ENCODE measurements at regions not wholly inside any gene's neighbourhood (a gene's known extent, or its start where the extent isn't known, plus 50 kb on each side); places are given as distances from the start of the nearest gene placed in this dataset.
"Not testable (repeated sequence)": the region's sequence is repeated elsewhere in the genome, so short reads cannot be mapped to it uniquely, and the experiment has no call there.

DNA sequence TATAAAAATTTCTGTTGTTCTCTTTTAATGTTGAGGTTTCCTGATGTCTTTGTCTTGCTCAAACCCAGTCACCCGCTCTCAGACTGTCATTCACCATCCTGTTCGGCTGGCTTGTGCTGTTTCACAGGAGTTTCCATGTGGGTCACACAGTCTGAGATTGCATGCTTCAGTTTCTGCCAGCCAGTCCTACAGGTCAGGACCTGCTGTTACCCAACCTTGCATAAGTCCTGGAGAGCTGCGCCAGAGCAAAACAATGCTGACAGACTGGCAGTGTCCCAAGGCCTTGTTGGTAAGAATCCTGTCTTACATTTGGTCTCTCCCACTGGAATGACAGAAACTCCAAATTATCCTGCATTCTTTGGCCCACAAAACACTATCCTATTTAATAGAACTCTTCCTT, 340.0 kb upstream of the SLITRK5 start:
- Mint-ChIP-seq H3K4me1 (ENCODE audit: low read depth) (no peaks in the 10 kb centered on the region), H3K27me3 (ENCODE audit: insufficient read depth) (no peaks in the 10 kb centered on the region; the same call in 1 of the 2 replicates), H3K4me3 (no peak overlapping the region), H3K36me3 (ENCODE audit: low read depth) (no peaks in the 10 kb centered on the region), H3K9me3 (peaks cover 34% of the 10 kb centered on the region), H3K27ac (no peak overlapping the region)
- no peak for DNase-seq
- no peak for TF ChIP-seq CTCF (IDR thresholded peaks at IDR 0.05)

- Mint-ChIP-seq H3K36me3 (ENCODE audit: low read depth) (no peaks in the 10 kb centered on the region), H3K4me1 (ENCODE audit: low read depth) (no peaks in the 10 kb centered on the region)
Measured at GRCh38 chr13:87333599-87333998, 337.6 kb upstream of the SLITRK5 start.

DNA sequence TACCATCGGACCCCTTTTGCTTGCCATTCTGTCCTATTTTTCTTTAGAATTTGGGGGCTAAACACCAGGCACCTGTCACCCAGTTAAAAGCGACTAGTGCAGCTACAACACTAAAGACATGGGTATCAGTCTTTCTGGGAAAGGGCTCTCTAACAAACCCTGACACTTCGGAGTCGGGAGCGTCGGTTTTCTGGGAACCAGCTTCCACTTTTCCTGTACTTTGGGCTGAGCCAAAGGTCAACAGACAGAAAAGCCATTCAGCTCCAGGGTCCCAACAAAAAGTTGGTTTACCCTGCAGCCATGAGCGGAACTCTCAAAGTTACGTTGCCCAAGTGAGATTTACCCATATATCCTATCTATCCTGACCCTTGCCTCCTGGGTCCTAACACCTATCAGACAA, 337.0 kb upstream of the SLITRK5 start:
- no peak for DNase-seq
- TF ChIP-seq CTCF (IDR thresholded peaks at IDR 0.05): no peak
- H3K4me3 Mint-ChIP-seq: no peak overlapping the region

More at GRCh38 chr13:87333599-87333998, 337.6 kb upstream of the SLITRK5 start:
- Mint-ChIP-seq H3K4me3 (no peak overlapping the region), H3K9me3 (peaks cover 22% of the 10 kb centered on the region), H3K27me3 (ENCODE audit: insufficient read depth) (no peaks in the 10 kb centered on the region; the same call in 1 of the 2 replicates), H3K27ac (no peak overlapping the region)
- DNase-seq: no peak
- TF ChIP-seq CTCF (IDR thresholded peaks at IDR 0.05): no peak

GRCh38 chr13:87336346-87336889, 334.8 kb upstream of the SLITRK5 start:
- not testable (repeated sequence) for H3K4me3 Mint-ChIP-seq

More for the DNA sequence above, 337.0 kb upstream of the SLITRK5 start:
- Mint-ChIP-seq H3K9me3 (peaks cover 22% of the 10 kb centered on the region), H3K36me3 (ENCODE audit: low read depth) (no peaks in the 10 kb centered on the region), H3K27ac (no peak overlapping the region), H3K4me1 (ENCODE audit: low read depth) (no peaks in the 10 kb centered on the region), H3K27me3 (ENCODE audit: insufficient read depth) (no peaks in the 10 kb centered on the region; the same call in 1 of the 2 replicates)

DNA sequence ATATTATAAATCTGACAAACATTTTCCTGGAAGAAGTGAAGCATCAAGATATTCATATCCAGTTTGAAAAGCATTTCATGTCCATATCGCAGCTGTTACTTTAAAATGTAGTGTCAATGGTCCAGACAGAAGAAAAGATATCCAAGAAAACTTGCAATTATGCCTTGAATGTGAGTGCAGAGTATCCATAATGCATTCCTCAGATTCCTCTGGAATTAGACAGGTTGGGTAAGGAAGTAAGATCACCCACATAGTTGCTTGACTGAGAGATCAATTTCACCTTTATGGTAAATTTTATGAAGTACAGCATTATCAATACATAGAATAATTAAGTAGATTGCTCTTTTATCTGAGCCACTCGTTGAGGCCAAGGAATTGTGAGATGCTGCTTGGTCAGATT, 327.0 kb upstream of the SLITRK5 start:
- Mint-ChIP-seq H3K4me3 (no peak overlapping the region), H3K4me1 (ENCODE audit: low read depth) (no peaks in the 10 kb centered on the region), H3K36me3 (ENCODE audit: low read depth) (no peaks in the 10 kb centered on the region), H3K9me3 (peaks cover 15% of the 10 kb centered on the region), H3K27ac (no peak overlapping the region), H3K27me3 (ENCODE audit: insufficient read depth) (no peaks in the 10 kb centered on the region)
- no peak for DNase-seq
- TF ChIP-seq CTCF (IDR thresholded peaks at IDR 0.05): no peak

More at GRCh38 chr13:87336346-87336889, 334.8 kb upstream of the SLITRK5 start:
- H3K27ac Mint-ChIP-seq; H3K4me1 Mint-ChIP-seq (ENCODE audit: low read depth); H3K36me3 Mint-ChIP-seq (ENCODE audit: low read depth); DNase-seq; H3K27me3 Mint-ChIP-seq (ENCODE audit: insufficient read depth): not testable (repeated sequence)
- H3K9me3 Mint-ChIP-seq: peaks cover 22% of the 10 kb centered on the region

- Mint-ChIP-seq H3K4me1 (ENCODE audit: low read depth) (no peaks in the 10 kb centered on the region), H3K36me3 (ENCODE audit: low read depth) (no peaks in the 10 kb centered on the region), H3K4me3 (no peak overlapping the region), H3K9me3 (peaks cover 36% of the 10 kb centered on the region), H3K27me3 (ENCODE audit: insufficient read depth) (no peaks in the 10 kb centered on the region), H3K27ac (no peak overlapping the region)
- no peak for DNase-seq
- no peak for TF ChIP-seq CTCF (IDR thresholded peaks at IDR 0.05)
Measured at GRCh38 chr13:87355451-87355850, 315.7 kb upstream of the SLITRK5 start.
